ENCODE measurements at regions not wholly inside any gene's neighbourhood (a gene's known extent, or its start where the extent isn't known, plus 50 kb on each side); places are given as distances from the start of the nearest gene placed in this dataset.

DNA sequence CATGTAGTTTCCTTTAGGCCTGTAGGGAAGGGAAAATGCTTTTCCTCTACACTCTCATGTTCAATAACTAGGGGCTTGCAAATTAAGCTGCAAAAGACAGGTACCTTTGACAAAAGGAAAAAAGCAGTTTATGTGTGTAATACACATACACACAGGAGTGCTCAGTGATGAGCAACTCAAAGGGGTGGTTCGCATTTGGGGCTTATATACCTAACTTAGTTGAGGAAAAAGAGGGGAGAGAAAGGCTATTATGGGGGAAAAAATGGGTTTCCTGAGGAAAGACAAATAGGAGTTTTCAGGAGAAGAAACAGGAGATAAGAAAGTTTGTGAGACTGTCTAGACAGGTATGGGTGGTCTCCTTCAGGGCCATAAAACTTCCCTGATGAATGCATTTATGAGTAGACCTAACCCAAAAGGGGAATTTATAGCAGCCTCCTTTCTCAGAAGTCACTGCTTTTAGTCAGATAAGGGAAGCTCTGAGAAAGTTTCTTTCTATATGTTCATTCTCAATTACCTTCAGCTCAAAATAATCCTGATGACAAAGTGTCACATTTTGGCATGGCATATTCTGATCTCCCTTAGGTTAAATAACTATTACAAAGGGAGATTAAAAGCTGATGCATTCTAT is 55.2 kb upstream of the EZH2 start:
- TF ChIP-seq, protein P1, sequence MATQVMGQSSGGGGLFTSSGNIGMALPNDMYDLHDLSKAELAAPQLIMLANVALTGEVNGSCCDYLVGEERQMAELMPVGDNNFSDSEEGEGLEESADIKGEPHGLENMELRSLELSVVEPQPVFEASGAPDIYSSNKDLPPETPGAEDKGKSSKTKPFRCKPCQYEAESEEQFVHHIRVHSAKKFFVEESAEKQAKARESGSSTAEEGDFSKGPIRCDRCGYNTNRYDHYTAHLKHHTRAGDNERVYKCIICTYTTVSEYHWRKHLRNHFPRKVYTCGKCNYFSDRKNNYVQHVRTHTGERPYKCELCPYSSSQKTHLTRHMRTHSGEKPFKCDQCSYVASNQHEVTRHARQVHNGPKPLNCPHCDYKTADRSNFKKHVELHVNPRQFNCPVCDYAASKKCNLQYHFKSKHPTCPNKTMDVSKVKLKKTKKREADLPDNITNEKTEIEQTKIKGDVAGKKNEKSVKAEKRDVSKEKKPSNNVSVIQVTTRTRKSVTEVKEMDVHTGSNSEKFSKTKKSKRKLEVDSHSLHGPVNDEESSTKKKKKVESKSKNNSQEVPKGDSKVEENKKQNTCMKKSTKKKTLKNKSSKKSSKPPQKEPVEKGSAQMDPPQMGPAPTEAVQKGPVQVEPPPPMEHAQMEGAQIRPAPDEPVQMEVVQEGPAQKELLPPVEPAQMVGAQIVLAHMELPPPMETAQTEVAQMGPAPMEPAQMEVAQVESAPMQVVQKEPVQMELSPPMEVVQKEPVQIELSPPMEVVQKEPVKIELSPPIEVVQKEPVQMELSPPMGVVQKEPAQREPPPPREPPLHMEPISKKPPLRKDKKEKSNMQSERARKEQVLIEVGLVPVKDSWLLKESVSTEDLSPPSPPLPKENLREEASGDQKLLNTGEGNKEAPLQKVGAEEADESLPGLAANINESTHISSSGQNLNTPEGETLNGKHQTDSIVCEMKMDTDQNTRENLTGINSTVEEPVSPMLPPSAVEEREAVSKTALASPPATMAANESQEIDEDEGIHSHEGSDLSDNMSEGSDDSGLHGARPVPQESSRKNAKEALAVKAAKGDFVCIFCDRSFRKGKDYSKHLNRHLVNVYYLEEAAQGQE (IDR thresholded peaks at IDR 0.05; ENCODE audit: insufficient read depth in 1 of 2, low read depth in 2 of 2, low read length in 2 of 2), result no peak
- TF ChIP-seq FOXP2 (optimal IDR thresholded peaks at IDR 0.05; ENCODE audit: borderline replicate concordance, extremely low read depth, extremely low read length, insufficient read depth), result no peak
- no peak for TF ChIP-seq SIN3A (IDR thresholded peaks at IDR 0.05; ENCODE audit: borderline replicate concordance, insufficient read depth, low read length)
- no peak for TF ChIP-seq POLR2AphosphoS5 (IDR thresholded peaks at IDR 0.05; ENCODE audit: low read depth, low read length)
- no peak for TF ChIP-seq TAF1 (IDR thresholded peaks at IDR 0.05; ENCODE audit: borderline replicate concordance, insufficient read depth, low read length)

DNA sequence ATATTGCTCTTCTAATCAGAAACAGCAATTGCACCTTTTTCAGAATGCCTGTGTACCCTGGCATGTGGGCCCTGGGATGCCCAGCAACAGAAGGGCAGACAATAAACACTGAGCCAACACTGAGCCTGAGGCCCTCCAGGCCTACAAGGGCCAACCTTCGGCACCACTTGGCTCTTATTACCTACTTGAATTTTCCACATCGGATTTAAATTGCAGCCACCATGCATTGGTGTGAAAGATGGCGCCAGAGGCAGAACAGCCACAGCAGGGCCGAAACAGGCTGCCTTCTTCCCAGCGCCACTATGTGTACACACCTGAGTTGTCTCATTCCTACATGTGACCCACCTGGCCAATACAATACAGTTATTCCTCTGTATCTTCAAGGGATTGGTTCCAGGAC is 51.4 kb upstream of the EZH2 start:
- TF ChIP-seq TAF1 (IDR thresholded peaks at IDR 0.05; ENCODE audit: borderline replicate concordance, insufficient read depth, low read length) (no peak), POLR2AphosphoS5 (IDR thresholded peaks at IDR 0.05; ENCODE audit: low read depth, low read length) (no peak), SIN3A (IDR thresholded peaks at IDR 0.05; ENCODE audit: borderline replicate concordance, insufficient read depth, low read length) (no peak), FOXP2 (optimal IDR thresholded peaks at IDR 0.05; ENCODE audit: borderline replicate concordance, extremely low read depth, extremely low read length, insufficient read depth) (no peak)
- TF ChIP-seq, protein P1 (IDR thresholded peaks at IDR 0.05; ENCODE audit: insufficient read depth in 1 of 2, low read depth in 2 of 2, low read length in 2 of 2), result no peak

All from PFSK-1 (cell line).